ENCODE measurements at regions not wholly inside any gene's neighbourhood (a gene's known extent, or its start where the extent isn't known, plus 50 kb on each side); places are given as distances from the start of the nearest gene placed in this dataset.

DNA sequence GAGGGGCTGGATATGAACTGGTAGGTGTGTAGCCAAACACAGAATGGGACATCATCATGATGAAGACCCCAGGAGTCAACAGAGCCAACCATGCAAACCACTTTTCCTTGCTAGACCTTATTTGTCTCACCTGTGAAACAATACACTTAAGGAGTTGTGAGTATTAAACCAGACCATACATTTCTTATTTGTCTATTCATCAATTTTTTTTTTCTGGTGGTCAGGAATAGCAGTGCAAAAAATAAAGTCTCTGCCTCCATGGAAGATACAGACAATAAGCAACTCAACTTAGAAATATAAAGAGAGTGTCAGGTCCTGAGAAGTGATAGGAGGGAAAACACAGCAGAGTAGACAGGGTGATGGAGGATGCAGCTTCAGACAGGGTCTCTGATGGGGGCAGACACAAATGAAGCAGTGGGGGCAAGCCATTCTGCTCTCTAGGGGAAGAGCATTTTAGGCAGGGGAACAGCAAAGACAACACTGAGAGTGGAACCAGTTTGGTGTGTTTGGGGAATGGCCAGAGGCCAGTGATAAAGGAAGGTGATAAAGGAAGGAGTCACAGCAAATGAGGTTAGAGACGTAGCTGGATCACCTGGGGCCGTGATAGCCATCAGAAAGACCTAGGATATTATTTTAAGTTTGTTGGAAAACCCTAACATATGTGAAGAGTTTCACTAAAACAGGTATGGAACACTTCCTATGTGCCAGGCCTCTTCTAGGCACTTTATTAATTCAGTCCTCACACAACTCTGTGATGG, 256.2 kb downstream of the MAN2A1 start:
- no peak for DNase-seq

GRCh38 chr5:109946610-109947009, 256.9 kb downstream of the MAN2A1 start:
- no peak for DNase-seq

DNA sequence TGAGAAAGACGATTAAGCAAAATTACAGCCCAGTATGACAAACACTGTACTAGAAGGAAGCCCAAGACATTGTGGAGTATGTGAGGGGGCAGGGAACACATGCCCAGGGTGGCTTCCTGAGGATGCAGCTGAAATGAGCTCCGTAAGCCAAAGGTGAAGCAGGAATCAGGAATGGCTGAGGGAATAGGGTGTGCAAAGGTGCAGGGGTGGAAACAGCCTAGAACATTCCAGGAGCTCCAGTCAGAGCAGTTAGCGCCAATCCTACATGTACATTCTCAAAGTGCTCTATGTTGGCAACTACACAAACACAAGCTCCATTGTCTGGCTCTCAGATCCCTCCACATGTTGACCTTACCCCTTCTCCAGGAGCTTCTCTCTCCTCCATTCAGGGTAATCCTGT, 257.9 kb downstream of the MAN2A1 start:
- no peak for DNase-seq

DNA sequence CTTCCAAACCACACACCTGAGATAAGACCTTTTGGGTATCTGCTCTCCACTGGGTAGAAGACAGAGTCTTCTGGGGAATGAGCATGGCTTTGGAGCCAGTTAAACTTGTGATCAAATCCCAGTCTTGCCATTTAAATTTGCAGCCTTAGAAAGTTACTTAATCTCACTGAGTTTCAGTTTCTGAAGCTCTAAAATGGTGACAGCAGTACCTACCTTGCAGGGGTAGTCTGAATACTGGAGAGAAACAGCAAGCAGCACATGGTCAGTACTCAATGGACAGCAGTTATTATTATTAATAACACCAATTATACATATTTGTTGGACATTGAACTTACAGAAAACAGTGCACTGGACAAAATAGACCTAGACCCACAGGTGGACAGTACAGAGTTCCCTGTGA, 260.9 kb downstream of the MAN2A1 start:
- DNase-seq, result no peak

DNA sequence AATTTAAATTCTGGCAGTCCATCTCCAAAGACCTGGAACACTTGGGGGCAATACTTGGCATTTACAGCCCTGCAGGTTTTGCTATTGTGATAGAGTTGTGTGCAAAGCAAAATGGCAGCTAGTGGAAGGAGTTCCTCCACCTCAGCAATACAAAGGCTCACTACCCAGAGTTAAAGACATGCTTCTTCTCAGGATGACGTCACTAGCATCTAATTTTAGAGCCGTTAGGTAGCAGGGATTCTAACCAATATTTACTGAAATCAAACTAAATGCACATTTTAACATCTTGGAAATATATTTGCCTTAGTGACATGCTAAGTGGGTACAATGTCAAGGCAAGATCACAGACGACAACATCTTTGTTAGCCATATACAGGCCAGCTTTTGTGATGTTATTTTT, 261.6 kb downstream of the MAN2A1 start:
- DNase-seq, result no peak

DNA sequence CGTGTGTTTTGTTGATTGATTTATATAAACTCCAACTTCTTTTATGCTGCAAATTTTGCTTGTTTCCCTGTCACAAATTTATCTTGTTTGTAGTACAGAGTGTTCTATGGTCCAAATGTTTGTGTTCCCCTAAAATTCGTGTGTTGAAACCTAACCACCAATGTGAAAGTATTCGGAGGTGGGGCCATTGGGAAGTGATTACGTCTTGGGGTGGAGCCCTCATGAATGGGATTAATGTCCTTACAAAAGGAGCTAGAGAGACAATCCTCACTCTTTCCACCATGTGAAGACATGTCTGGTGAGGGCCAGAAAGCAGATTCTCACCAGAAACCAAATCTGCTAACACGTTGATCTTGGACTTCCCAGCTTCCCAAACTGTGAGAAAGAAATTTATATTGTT, 262.0 kb downstream of the MAN2A1 start:
- no peak for DNase-seq

DNA sequence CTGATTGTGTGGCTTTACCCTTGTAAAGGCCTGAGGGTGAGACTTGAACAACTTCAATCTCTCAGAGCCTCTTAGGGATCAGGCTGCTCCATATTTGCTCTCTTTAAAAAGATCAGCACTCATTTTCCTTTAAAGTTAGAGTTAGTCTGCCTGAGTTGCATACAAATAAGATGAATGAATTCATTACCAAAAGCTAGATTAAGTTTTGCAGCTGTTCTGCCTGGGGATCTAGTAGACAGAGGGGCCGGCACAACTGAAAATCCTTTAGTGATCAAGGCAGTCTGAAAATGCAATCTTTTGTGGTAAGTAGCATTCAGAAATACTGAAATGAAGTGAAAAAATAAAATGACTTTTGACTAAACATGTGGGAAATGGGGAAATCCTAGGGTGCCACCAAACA, 264.0 kb downstream of the MAN2A1 start:
- no peak for DNase-seq

GRCh38 chr5:109956884-109957283, 267.2 kb downstream of the MAN2A1 start:
- DNase-seq, result no peak

DNA sequence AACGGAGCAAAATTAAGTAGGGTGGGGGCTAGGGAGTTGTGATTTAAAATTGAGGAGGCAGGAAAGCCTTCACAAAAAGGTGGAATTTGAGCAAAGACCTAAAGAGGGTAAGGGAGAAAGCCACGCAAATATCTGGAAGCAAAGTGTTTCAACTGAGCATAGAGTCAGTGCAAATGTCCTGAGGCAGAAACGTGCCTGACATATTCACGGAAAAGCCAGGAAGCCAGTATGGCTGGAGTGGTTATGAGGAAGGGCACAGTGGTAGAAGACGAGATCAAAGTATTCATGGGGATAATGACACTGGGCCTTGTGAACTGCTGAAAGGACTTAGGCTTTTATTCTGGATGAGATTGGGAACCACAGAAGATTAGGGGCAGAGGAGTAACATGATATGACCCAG, 268.4 kb downstream of the MAN2A1 start:
- DNase-seq, result no peak

DNA sequence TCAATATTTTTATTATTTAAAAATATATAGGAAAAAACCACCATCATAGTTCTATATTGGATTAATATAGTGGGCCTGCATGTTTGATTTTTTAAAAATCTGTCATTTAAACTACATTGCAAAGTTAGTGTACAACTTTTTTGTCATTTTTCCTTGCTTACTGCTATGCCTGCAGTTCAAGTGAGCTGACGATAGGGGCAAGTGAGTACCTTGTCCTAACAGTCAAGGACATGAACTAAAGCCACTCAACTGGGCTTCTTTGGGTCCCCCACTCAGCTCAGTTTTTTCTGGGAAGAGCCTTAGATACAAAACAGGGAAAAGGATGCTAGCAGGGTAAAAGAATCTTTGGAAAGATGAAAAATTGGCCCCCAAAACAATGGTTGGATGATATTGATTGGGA, 269.9 kb downstream of the MAN2A1 start:
- no peak for DNase-seq

DNA sequence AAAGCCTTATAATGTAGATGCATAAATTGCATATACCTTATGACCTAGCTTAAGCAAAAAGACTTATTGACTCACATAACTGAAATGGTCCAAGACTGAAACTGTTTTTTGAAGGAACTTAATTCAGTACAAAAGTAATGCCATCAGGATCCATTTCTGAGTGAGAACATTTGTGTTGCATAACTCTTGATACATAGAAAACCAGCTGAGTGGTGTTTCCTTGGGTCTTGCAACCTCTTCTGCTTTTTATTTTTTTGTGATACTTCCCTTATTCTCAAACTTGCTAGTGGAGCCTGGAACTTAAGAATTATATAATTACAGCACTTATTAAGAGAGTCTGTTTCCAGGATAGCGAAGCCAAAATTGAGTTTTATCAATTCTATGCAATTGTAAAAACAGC, 272.0 kb downstream of the MAN2A1 start:
- DNase-seq, result no peak

GRCh38 chr5:109962882-109963603, 273.3 kb downstream of the MAN2A1 start:
- DNase-seq, result no peak

DNA sequence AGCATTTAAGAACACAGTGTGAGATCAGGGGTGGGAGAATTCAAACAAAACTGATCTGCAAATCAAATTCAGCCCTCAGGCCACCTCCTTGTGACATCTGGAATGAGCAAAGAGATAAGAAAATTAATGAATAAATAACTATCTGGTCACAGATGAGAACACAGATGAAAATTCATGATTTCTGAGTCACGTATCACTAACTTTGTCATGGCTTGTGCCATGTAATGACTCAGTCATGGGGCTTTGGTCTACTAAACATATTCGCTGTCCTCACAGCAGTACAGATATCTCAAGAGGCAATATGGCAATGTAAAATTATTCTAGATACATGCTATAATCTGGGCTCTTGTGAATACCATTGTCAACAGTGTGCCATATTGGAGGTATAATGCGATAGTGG, 274.4 kb downstream of the MAN2A1 start:
- DNase-seq, result no peak

- no peak for DNase-seq
Measured at GRCh38 chr5:109965634-109966033, 275.9 kb downstream of the MAN2A1 start.

GRCh38 chr5:109971968-109972367, 282.2 kb downstream of the MAN2A1 start:
- no peak for DNase-seq

DNA sequence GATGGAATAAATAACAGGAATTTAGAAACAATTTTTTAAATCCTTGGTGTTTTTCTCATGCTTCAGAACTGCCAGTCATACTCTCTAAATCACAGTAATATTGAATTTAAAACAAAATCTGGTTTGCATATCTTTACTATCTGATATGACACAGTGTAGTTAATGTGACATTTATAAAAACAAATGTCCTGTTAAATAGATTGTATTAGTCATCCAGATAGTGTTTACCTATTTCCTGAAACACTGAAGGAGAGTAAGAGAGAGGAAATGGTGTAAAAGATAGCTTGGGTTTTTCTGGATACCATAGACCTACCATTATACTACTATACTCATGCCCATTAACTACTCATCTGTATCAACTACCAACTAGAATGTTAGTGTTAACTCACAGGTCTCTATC, 292.3 kb downstream of the MAN2A1 start:
- no peak for DNase-seq

- no peak for DNase-seq
Measured at GRCh38 chr5:109982966-109983534, 293.3 kb downstream of the MAN2A1 start.

GRCh38 chr5:109986726-109987125, 297.0 kb downstream of the MAN2A1 start:
- DNase-seq, result no peak

DNA sequence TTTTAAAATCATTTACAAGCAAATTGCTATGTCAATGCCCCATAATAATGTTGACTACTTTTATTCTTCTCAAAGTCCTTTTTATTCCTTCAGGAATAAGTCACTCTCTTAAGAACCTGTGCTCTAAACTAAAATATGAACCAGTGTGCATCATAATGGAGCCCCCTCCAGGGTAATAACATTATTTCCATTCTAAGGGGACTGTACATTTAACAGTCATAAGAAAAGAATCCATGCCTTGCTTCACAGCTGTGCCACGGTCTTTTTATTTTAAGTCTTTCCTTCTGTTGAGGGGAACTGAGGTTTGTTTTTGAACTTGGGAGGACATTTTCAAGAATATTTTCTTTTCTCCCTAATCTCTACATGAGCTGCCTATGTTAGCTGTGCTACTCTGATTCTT, 297.6 kb downstream of the MAN2A1 start:
- no peak for DNase-seq

DNA sequence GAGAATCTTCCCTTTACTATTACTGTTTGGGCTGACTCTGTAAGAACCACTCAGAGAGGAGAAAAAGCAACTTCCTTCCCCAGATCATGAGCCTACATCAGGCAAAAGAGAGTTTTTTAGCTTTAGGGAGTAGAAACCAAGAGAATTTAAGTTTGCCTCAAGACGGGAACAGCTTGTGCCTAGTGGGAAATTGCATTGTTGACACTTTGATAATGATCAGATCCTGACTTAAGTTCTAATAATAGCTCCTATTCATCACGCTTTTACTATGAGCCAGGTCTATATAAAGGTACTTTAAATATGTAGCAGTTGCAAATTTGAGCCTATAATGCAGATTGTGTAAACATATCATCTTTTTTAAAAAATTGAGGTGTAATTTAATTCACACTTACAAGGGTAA, 298.2 kb downstream of the MAN2A1 start:
- DNase-seq, result no peak

DNA sequence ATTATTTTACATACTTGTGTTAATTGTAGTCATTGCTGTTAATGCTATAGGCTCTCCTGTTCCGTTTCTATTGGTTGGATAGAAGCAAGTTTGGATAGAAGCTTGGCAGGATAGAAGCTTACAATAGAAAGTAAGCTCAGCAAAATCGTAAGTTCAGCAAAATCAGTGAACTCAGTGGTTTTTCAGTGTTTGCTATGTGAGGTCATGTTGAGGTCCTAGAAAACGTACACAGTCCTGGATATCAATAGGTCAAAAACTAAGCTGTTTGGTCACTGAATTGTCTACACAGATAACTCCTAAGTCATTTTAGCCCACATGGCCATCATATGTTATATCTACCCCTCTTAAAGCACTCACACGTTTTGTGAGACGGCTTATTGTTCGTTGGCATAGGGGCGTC, 299.4 kb downstream of the MAN2A1 start:
- no peak for DNase-seq

DNA sequence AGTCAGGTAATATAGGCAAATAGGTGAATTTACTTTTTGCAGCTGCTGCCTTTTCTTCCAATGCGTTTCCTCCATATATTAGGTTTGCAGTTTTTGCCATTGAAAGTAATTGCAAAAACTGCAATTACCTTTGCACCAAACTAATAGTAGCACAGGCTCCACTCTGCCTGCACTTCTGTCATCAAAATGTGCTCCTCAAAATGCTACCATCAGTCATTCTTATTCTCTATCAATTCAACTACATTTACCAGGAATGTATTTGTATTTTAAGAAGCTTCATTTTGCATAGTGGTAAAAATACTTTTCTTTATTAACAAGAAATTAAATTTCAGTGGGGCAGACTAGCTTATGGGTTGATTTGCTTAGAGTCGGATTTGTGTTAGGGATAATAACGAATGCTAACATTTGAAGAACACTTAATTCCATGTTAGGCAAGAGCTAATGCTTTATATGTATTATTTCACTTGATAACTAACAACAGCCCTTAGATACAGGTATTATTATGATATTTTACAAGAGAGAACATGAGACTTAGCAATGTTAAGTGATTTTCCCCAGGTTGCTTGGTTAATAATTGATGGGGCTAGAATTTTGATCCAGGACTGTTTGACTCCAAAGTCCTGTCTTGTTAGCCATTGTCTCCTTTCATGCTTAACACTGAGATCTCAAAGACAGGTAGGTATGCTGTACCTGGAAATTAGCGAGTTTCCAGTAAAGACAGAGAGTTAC, 300.4 kb downstream of the MAN2A1 start:
- no peak for DNase-seq

DNA sequence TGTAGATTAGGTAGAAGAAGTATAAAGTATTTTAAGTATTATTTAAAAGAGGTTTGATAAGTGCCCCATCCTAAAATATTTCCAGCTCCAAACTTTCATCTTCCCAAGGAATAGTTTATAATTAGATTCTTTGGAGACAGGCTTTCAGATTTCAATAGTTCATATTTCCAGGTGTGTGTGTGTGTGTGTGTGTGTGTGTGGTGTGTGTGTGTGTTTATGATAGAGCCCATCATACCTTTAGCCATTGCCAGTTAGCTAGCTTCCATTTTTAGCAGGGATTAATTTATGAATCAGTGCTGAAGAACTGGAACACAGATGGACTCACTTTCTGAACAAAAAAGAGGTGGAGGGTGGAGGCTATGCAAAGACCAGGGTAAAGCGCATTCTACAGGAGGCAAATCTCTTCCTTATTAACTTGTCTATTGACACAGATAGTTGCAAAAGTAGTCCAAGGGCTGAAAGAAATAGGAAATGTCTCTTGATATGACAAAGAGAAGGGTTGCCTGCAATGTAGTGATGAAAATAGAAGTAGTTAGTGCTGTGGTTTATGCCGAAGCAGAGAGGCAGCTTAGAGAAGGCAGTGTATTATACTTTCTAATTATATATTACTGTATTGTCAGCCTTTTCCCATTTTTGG, 301.1 kb downstream of the MAN2A1 start:
- no peak for DNase-seq

All from NCI-H2029 (cell line).